Lower leg skin (tissue), 4 donors: ENCODE measurements at regions not wholly inside any gene's neighbourhood (a gene's known extent, or its start where the extent isn't known, plus 50 kb on each side); places are given as distances from the start of the nearest gene placed in this dataset.

Experiments used
- DNase-seq, 2 donors: peaks; one replicate each; pipeline ENCODE4 v3.0.0-alpha.2; 2019; ENCODE audit warnings: low spot score in 2 of 2
- H3K4me3 ChIP-seq: fragments of 200-600 bp; sonication (generic); 2 replicates; pipeline ENCODE4 v1.5.1; 2017; ENCODE audit warnings: mild to moderate bottlenecking, low read depth; ENCODE audit not compliant: poor library complexity, severe bottlenecking
- CTCF ChIP-seq, 3 donors: fragments of 450-650 bp; IDR thresholded peaks; one replicate each; pipeline ENCODE4 v1.5.1; 2016; ENCODE audit warnings: antibody characterized with exemption in 3 of 3, mild to moderate bottlenecking in 3 of 3, moderate library complexity in 2 of 3
- POLR2A ChIP-seq, 2 donors: fragments of 450-650 bp; IDR thresholded peaks; one replicate each; pipeline ENCODE4 v1.6.1; 2016 to 2017; ENCODE audit warnings: antibody characterized with exemption in 2 of 2, mild to moderate bottlenecking in 1 of 2, moderate library complexity in 1 of 2
- WGBS, 2 donors: methylation state at CpG; one replicate each; pipeline ENCODE4 v1.1.5; 2018; 5-methylcytosine and 5-hydroxymethylcytosine counted together
- intact Hi-C: fragments of 100-400 bp; cut with DNase I; formaldehyde crosslinking; loops from one replicate; pipeline ENCODE4 v1.15.0; 2023; ENCODE audit warnings: low total_unique reads

DNA sequence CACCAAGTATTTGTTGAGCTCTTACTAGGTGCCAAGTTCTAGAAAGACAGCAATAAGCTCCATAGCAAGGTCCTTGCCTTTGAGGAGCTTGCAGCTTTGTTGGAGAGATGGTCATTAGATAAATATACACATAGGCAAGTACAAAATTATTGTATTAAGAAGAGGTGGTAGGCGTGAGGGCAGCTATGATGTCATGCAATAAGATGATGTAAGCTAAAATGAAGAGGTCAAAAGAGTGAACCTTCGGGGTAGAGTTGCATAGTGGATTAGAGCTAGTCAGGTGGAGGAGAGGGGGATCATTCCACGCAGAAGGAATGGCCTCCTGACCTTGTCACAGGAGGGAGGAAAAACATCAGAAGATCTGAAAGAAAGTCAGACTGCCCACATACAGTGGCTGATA, 141.9 kb upstream of the PCSK2 start:
- H3K4me3 ChIP-seq, result no peak overlapping the region
- TF ChIP-seq CTCF (IDR thresholded peaks at IDR 0.05) (no peak), POLR2A (IDR thresholded peaks at IDR 0.05) (no peak)
- intact Hi-C loops, result no loop called here
- WGBS, 2 donors, result 70 to 86% methylated on average over 3 of the region's 3 CpGs
- no peak for DNase-seq

- TF ChIP-seq POLR2A (IDR thresholded peaks at IDR 0.05), result no peak
- no peak for TF ChIP-seq CTCF (IDR thresholded peaks at IDR 0.05)
- intact Hi-C loops, result no loop called here
- no peak overlapping the region for H3K4me3 ChIP-seq
- no peak for DNase-seq
- WGBS, 2 donors, result 58 to 62% methylated on average over 4 of the region's 4 CpGs
Observed at GRCh38 chr20:17093782-17094181, 133.1 kb upstream of the PCSK2 start.

DNA sequence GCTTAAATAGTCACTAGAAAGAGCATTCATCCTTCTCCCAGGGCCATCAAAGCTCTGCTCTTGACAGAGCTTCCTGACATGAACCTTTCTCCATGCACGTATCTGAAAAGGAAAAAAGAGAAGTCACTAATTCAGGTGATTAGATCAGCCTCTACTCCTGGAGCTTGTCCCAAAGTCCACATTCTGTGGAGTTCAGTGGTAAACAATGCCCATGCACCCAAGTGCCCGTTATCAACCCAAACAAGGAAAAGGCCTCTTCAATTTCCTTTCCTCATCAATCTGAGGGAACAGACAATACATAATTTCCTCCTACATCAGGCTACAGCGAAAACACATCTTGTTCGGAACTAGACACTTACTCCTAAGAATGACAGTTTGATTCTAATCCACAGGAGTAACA, 129.2 kb upstream of the PCSK2 start:
- H3K4me3 ChIP-seq, result no peak overlapping the region
- 43 to 57% methylated on average over 4 of the region's 4 CpGs for WGBS, 2 donors
- TF ChIP-seq CTCF (IDR thresholded peaks at IDR 0.05) (no peak), POLR2A (IDR thresholded peaks at IDR 0.05) (no peak)
- intact Hi-C loops, result no loop called here
- DNase-seq, result no peak

DNA sequence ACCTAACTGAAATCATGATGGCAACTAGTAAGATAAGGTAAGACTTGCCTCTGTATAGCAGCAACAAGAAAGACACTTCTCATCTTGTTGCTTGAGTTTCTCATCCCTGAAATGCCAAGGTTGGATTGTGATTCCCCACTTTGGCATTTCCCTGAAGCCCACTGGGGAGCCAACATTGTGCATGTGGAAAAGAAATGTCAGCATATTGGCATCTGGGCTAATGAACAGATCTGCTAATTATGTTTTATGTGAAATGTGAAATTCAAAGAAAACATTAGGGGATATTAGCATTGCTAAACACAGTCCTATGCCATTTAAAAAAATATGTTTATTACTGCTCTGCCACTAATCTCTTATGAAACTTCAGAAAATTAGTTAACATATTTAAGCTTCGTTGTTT, 126.3 kb upstream of the PCSK2 start:
- no peak for DNase-seq
- intact Hi-C loops, result no loop called here
- TF ChIP-seq POLR2A (IDR thresholded peaks at IDR 0.05), result no peak
- TF ChIP-seq CTCF (IDR thresholded peaks at IDR 0.05), result no peak
- H3K4me3 ChIP-seq, result no peak overlapping the region
- WGBS, 2 donors, result 77 to 85% methylated on average over 1 of the region's 1 CpG

DNA sequence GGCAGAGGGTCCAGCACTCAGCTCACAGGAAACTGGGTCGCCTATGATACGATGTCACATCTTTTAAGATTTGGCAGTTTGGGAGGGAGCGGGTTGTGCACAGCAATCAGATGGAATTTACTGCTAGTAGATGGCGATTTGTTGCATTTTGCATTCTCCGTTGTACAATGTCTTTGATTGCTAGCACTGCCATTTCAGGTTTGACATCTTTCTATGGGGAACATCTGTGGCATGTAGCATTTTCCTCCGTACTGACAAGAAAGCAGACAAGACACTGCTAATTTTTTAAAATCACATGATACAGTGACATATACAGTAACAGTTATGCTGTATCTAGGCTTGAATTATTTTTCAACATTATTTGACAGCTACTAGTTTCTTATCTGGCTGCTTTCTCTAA, 119.7 kb upstream of the PCSK2 start:
- intact Hi-C loops, result no loop called here
- no peak overlapping the region for H3K4me3 ChIP-seq
- TF ChIP-seq CTCF (IDR thresholded peaks at IDR 0.05) (no peak), POLR2A (IDR thresholded peaks at IDR 0.05) (no peak)
- DNase-seq, result no peak
- WGBS, 2 donors, result 72 to 78% methylated on average over 6 of the region's 6 CpGs

GRCh38 chr20:17108896-17109295, 117.9 kb upstream of the PCSK2 start:
- TF ChIP-seq CTCF (IDR thresholded peaks at IDR 0.05), result no peak
- TF ChIP-seq POLR2A (IDR thresholded peaks at IDR 0.05), result no peak
- intact Hi-C loops, result no loop called here
- H3K4me3 ChIP-seq, result no peak overlapping the region
- WGBS, 2 donors, result 57 to 69% methylated on average over 2 of the region's 2 CpGs
- no peak for DNase-seq
